OCI-LY7 (cell line): ENCODE measurements at regions not wholly inside any gene's neighbourhood (a gene's known extent, or its start where the extent isn't known, plus 50 kb on each side); places are given as distances from the start of the nearest gene placed in this dataset.

Experiments
- BruUV-seq: library from RNA; stranded (reverse); fragments of 400-500 nt; replicated peaks from 2 replicates; lab custom pipeline; 2021; lab: Mats Ljungman, UMichigan
- CTCF ChIA-PET: fragments of 300-600 bp; sonication (Branson Sonifier 250); formaldehyde crosslinking; loops from one replicate; lab custom pipeline; 2022; ENCODE audit warnings: antibody characterized with exemption; ENCODE audit not compliant: unreplicated experiment; lab: Charles Lee
- POLR2A ChIA-PET: fragments of 300-600 bp; sonication (Branson Sonifier 250); formaldehyde crosslinking; loops from one replicate; lab custom pipeline; 2022; ENCODE audit warnings: antibody characterized with exemption; lab: Charles Lee
- DNase-seq: peaks from one replicate; pipeline ENCODE4 v3.0.0-alpha.2; 2015; ENCODE audit warnings: low spot score
- H2AFZ ChIP-seq: fragments of 200-600 bp; sonication (generic), shearing (Covaris generic); 2 replicates; pipeline ENCODE4 v1.6.1; 2014; ENCODE audit warnings: mild to moderate bottlenecking, antibody characterized with exemption, low read length, moderate library complexity
- H3K27ac ChIP-seq: fragments of 200-600 bp; sonication (generic); 2 replicates; pipeline ENCODE4 v1.5.1; 2014; ENCODE audit warnings: mixed run types, low read depth, mild to moderate bottlenecking, moderate library complexity, low read length, inconsistent platforms; ENCODE audit not compliant: poor library complexity, severe bottlenecking
- H3K36me3 ChIP-seq: fragments of 200-600 bp; sonication (generic); 2 replicates; pipeline ENCODE4 v1.6.1; 2014; ENCODE audit warnings: mild to moderate bottlenecking, antibody characterized with exemption, low read length, moderate library complexity, mixed read lengths; ENCODE audit not compliant: insufficient read depth
- H3K4me1 ChIP-seq: fragments of 200-600 bp; sonication (generic); 2 replicates; pipeline ENCODE4 v1.5.1; 2014; ENCODE audit warnings: mild to moderate bottlenecking, low read length; ENCODE audit not compliant: insufficient read depth, poor library complexity, severe bottlenecking
- H3K4me2 ChIP-seq: fragments of 200-600 bp; sonication (generic); 2 replicates; pipeline ENCODE4 v1.6.1; 2014; ENCODE audit warnings: mild to moderate bottlenecking, low read length
- H3K4me3 ChIP-seq: fragments of 200-600 bp; sonication (generic); 2 replicates; pipeline ENCODE4 v1.5.1; 2014; ENCODE audit warnings: mild to moderate bottlenecking, low read depth, low read length; ENCODE audit not compliant: poor library complexity, severe bottlenecking
- H3K79me2 ChIP-seq: fragments of 200-600 bp; sonication (generic); 2 replicates; pipeline ENCODE4 v1.6.1; 2016; ENCODE audit warnings: low read depth, mild to moderate bottlenecking, low read length, moderate library complexity, mixed read lengths; ENCODE audit not compliant: insufficient read depth
- H3K9me2 ChIP-seq: fragments of 200-600 bp; sonication (generic); 2 replicates; pipeline ENCODE4 v1.6.1; 2016; ENCODE audit warnings: mild to moderate bottlenecking, low read length, mixed read lengths; ENCODE audit not compliant: insufficient read depth
- H3K9me3 ChIP-seq: fragments of 200-600 bp; sonication (generic); 2 replicates; pipeline ENCODE4 v1.6.1; 2014; ENCODE audit warnings: mild to moderate bottlenecking, mixed run types, low read length, mixed read lengths
- H4K20me1 ChIP-seq: fragments of 200-600 bp; sonication (generic); 2 replicates; pipeline ENCODE4 v1.6.1; 2014; ENCODE audit warnings: mild to moderate bottlenecking, antibody characterized with exemption, low read length, moderate library complexity, mixed read lengths; ENCODE audit not compliant: insufficient read depth
- EZH2phosphoT487 ChIP-seq: fragments of 200-600 bp; sonication (generic); IDR thresholded peaks from 2 replicates; pipeline ENCODE4 v1.6.1; 2018; ENCODE audit warnings: low read depth, borderline replicate concordance, mild to moderate bottlenecking, mixed run types, antibody characterized with exemption, low read length, moderate library complexity, mixed read lengths
- intact Hi-C: fragments of 100-400 bp; cut with micrococcal nuclease; formaldehyde crosslinking; loops from one replicate; pipeline ENCODE4 v1.10.0; 2022; ENCODE audit not compliant: unreplicated experiment
- TF ChIP-seq, protein P1 (sequence below): fragments of 200-600 bp; sonication (generic); conservative IDR thresholded peaks from 2 replicates; pipeline ENCODE4 v1.5.1; 2014; ENCODE audit warnings: mild to moderate bottlenecking, antibody characterized with exemption, low read length, moderate library complexity, mixed read lengths

DNA sequence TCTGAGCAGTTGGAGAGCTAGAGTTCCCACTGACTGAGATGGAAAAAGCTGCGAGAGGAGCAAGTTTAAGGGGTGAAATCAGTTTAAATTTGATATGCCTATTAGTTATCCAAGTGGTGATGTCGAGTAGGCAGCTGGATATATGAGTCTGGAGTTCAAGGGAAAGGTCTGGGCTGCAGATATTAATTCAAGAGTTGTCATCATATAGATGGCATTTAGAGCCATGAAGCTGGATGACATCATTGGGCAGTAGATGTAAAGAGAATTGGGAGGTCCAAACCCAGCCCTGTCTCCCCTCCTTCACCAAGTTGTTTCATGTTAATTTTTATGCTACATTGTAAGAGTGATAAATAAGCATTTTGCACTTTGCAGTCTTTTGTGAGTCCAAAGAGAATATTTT, 898.1 kb downstream of the GALC start:
- no TSS peak for BruUV-seq
- H3K79me2 ChIP-seq, result no peaks in the 10 kb centered on the region
- H3K9me3 ChIP-seq, result no peaks in the 10 kb centered on the region
- no peak overlapping the region for H2AFZ ChIP-seq
- ChIA-PET POLR2A (interaction anchor here (0.6 to 1.1 kb wide), 5 partner anchors 11 to 53 kb away, joined by 3 read pairs; no protein-coding TSS in a partner anchor), CTCF (no interaction called here)
- no peak overlapping the region for H3K4me2 ChIP-seq
- no peaks in the 10 kb centered on the region for H3K4me1 ChIP-seq
- intact Hi-C loops, result no loop called here
- no peak overlapping the region for H3K27ac ChIP-seq
- no peaks in the 10 kb centered on the region for H4K20me1 ChIP-seq
- no peak for DNase-seq
- H3K36me3 ChIP-seq, result no peaks in the 10 kb centered on the region
- H3K4me3 ChIP-seq, result no peak overlapping the region
- no peaks in the 10 kb centered on the region for H3K9me2 ChIP-seq
- TF ChIP-seq EZH2phosphoT487, result no peak
- TF ChIP-seq, protein P1, sequence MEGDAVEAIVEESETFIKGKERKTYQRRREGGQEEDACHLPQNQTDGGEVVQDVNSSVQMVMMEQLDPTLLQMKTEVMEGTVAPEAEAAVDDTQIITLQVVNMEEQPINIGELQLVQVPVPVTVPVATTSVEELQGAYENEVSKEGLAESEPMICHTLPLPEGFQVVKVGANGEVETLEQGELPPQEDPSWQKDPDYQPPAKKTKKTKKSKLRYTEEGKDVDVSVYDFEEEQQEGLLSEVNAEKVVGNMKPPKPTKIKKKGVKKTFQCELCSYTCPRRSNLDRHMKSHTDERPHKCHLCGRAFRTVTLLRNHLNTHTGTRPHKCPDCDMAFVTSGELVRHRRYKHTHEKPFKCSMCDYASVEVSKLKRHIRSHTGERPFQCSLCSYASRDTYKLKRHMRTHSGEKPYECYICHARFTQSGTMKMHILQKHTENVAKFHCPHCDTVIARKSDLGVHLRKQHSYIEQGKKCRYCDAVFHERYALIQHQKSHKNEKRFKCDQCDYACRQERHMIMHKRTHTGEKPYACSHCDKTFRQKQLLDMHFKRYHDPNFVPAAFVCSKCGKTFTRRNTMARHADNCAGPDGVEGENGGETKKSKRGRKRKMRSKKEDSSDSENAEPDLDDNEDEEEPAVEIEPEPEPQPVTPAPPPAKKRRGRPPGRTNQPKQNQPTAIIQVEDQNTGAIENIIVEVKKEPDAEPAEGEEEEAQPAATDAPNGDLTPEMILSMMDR, result no peak

DNA sequence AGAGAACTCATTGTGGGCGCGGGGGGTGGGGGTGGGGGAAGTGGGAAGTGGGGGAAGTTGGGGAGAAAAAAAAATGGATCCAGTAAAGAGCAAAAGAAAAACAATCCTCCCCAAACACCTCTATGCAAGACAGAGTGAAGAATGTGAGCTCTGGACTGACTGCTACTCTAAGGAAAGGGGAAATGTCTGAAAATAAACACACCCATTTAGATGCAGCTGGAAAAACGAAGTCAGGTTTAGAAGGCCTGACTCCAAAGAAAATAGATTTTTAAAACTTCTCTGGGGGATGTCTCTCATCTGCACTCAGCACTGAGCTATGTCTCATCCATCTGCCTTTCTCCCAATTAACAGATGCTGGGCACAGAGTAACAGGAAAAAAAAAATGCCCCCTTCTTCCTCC, 904.4 kb downstream of the GALC start:
- CTCF ChIA-PET, result no interaction called here
- intact Hi-C loops, result no loop called here
- H3K9me3 ChIP-seq, result no peaks in the 10 kb centered on the region
- no peaks in the 10 kb centered on the region for H4K20me1 ChIP-seq
- H3K36me3 ChIP-seq, result no peaks in the 10 kb centered on the region
- H3K4me3 ChIP-seq, result no peak overlapping the region
- H3K27ac ChIP-seq, result no peak overlapping the region
- no TSS peak for BruUV-seq
- H2AFZ ChIP-seq, result peak overlapping the region; percentile 27; the same call in 1 of the 2 replicates
- no peak for DNase-seq
- peaks cover under 1% of the 10 kb centered on the region for H3K4me1 ChIP-seq
- H3K79me2 ChIP-seq, result no peaks in the 10 kb centered on the region
- no peak overlapping the region for H3K4me2 ChIP-seq
- POLR2A ChIA-PET, result interaction anchor here (0.5 to 1.5 kb wide), 7 partner anchors 8 to 230 kb away, joined by 3 to 5 read pairs (median 4); no protein-coding TSS in a partner anchor
- no peaks in the 10 kb centered on the region for H3K9me2 ChIP-seq
- TF ChIP-seq EZH2phosphoT487, result no peak
- TF ChIP-seq, protein P1, result no peak

DNA sequence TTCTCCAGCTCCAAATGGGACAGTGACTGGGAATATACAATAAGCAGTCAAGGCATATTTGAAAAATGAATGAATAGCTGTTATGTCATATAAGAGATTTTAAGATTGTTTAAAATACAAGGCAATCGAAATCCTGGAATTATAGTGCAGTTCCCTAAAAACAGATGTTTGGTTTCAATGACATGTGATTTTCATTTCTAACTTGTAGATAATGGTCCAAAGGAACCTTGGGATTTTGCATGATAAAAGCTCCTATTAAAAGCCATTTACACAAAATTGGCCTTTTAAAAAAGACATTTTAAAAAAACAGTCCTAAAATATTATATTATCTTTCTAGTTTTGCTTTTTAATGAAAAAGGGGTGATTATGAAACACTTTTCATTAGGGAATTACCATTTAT, 905.1 kb downstream of the GALC start:
- Histone ChIP-seq H2AFZ (no peak overlapping the region), H4K20me1 (no peaks in the 10 kb centered on the region), H3K36me3 (no peaks in the 10 kb centered on the region), H3K79me2 (no peaks in the 10 kb centered on the region), H3K9me2 (no peaks in the 10 kb centered on the region), H3K4me1 (peaks cover 4% of the 10 kb centered on the region), H3K9me3 (no peaks in the 10 kb centered on the region), H3K4me2 (no peak overlapping the region), H3K4me3 (no peak overlapping the region), H3K27ac (no peak overlapping the region)
- CTCF ChIA-PET, result no interaction called here
- POLR2A ChIA-PET, result interaction anchor here (0.8 to 1.5 kb wide), 7 partner anchors 9 to 26 kb away, joined by 3 to 5 read pairs (median 4); no protein-coding TSS in a partner anchor
- no TSS peak for BruUV-seq
- intact Hi-C loops, result no loop called here
- TF ChIP-seq EZH2phosphoT487, result no peak
- TF ChIP-seq, protein P1, result no peak
- no peak for DNase-seq
